Vagina (tissue), 2 donors: ENCODE measurements at regions not wholly inside any gene's neighbourhood (a gene's known extent, or its start where the extent isn't known, plus 50 kb on each side); places are given as distances from the start of the nearest gene placed in this dataset.

Source experiments
- DNase-seq, 2 donors: peaks; one replicate each; pipeline ENCODE4 v3.0.0-alpha.2; 2017; ENCODE audit errors: extremely low spot score in 2 of 2
- H3K27ac ChIP-seq: fragments of 200-600 bp; sonication (generic); one replicate; pipeline ENCODE4 v1.5.1; 2019
- H3K27me3 ChIP-seq: fragments of 200-600 bp; sonication (generic); one replicate; pipeline ENCODE4 v1.5.1; 2019
- H3K36me3 ChIP-seq, 2 donors: fragments of 200-600 bp; sonication (generic); one replicate each; pipeline ENCODE4 v1.5.1; 2017 to 2019
- H3K4me1 ChIP-seq: fragments of 200-600 bp; sonication (generic); one replicate; pipeline ENCODE4 v1.5.1; 2019
- H3K4me3 ChIP-seq, 2 donors: fragments of 200-600 bp; sonication (generic); 1 replicate in 1 of 2; 2 replicates in 1 of 2; pipeline ENCODE4 v1.5.1; 2016 to 2019
- H3K9me3 ChIP-seq: fragments of 200-600 bp; sonication (generic); one replicate; pipeline ENCODE4 v1.5.1; 2019
- POLR2A ChIP-seq, 2 donors: fragments of 450-650 bp; IDR thresholded peaks; one replicate each; pipeline ENCODE4 v1.6.1; 2017; ENCODE audit warnings: antibody characterized with exemption in 2 of 2, mild to moderate bottlenecking in 2 of 2, moderate library complexity in 2 of 2
- POLR2AphosphoS5 ChIP-seq, 2 donors: sonication (generic); formaldehyde crosslinking; IDR thresholded peaks; one replicate each; pipeline ENCODE4 v1.9.0; 2017; ENCODE audit warnings: antibody characterized with exemption in 2 of 2, mild to moderate bottlenecking in 2 of 2, low read depth in 1 of 2; ENCODE audit not compliant: insufficient read depth in 1 of 2
- intact Hi-C: fragments of 100-400 bp; cut with DNase I; formaldehyde crosslinking; loops from one replicate; pipeline ENCODE4 v1.15.1; 2023
- TF ChIP-seq, protein P1 (sequence below), 3 experiments: fragments of 450-650 bp in 2 of 3; fragments of 200-600 bp in 1 of 3; sonication (generic) in 1 of 3; IDR thresholded peaks; one replicate each; pipeline ENCODE4 v1.5.1; 2017 to 2019; ENCODE audit warnings: antibody characterized with exemption in 3 of 3, mild to moderate bottlenecking in 2 of 3, moderate library complexity in 2 of 3

DNA sequence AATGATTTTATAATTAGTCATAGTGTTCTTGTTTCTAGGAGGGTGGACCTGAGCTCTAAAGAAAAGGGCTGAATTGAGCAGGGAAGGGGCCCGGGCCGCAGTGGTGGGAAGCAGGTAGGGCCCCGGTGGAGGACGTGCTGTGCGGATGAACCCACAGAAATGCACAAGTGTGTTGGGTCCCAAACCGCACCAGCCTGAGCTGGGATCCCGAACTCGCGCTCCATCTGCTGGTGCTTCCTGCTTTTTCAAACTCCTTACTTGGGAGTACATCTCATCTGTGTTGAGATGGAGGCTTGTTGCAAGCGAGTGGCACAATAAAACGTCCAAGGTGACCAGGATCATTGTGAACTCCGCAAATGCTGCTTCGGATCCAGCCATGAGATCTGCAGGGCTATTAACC, 244.8 kb upstream of the IGF1R start:
- Histone ChIP-seq H3K4me1 (no peaks in the 10 kb centered on the region), H3K4me3 (no peak overlapping the region), H3K36me3 (no peaks in the 10 kb centered on the region), H3K27me3 (no peaks in the 10 kb centered on the region), H3K9me3 (no peaks in the 10 kb centered on the region), H3K27ac (no peak overlapping the region)
- DNase-seq, result no peak
- intact Hi-C loops, result no loop called here
- TF ChIP-seq POLR2A (IDR thresholded peaks at IDR 0.05) (no peak), POLR2AphosphoS5 (IDR thresholded peaks at IDR 0.05; ENCODE audit: insufficient read depth in 1 of 2, low read depth in 1 of 2) (no peak)
- TF ChIP-seq, protein P1, sequence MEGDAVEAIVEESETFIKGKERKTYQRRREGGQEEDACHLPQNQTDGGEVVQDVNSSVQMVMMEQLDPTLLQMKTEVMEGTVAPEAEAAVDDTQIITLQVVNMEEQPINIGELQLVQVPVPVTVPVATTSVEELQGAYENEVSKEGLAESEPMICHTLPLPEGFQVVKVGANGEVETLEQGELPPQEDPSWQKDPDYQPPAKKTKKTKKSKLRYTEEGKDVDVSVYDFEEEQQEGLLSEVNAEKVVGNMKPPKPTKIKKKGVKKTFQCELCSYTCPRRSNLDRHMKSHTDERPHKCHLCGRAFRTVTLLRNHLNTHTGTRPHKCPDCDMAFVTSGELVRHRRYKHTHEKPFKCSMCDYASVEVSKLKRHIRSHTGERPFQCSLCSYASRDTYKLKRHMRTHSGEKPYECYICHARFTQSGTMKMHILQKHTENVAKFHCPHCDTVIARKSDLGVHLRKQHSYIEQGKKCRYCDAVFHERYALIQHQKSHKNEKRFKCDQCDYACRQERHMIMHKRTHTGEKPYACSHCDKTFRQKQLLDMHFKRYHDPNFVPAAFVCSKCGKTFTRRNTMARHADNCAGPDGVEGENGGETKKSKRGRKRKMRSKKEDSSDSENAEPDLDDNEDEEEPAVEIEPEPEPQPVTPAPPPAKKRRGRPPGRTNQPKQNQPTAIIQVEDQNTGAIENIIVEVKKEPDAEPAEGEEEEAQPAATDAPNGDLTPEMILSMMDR (IDR thresholded peaks at IDR 0.05), result no peak

DNA sequence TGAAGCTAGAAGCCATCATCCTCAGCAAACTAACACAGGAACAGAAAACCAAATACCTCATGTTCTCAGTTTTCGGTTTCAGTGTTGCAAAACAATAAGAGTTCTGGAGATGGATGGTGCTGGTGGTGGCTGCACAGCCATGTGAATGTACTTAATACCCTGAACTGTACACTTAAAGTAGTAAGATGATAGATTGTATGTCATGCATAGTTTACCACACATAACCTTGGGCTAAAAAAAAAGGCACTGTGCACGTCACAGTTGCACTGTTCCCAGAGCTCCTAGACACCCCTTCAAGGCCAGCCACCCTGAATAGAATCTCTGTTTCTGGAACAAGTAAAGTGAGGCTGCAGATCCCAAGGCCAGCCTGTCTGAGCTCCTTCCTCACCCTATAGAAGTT, 243.3 kb upstream of the IGF1R start:
- TF ChIP-seq POLR2AphosphoS5 (IDR thresholded peaks at IDR 0.05; ENCODE audit: insufficient read depth in 1 of 2, low read depth in 1 of 2) (no peak), POLR2A (IDR thresholded peaks at IDR 0.05) (no peak)
- TF ChIP-seq, protein P1 (IDR thresholded peaks at IDR 0.05), result no peak
- intact Hi-C loops, result no loop called here
- no peak overlapping the region for H3K27ac ChIP-seq
- no peaks in the 10 kb centered on the region for H3K9me3 ChIP-seq
- no peaks in the 10 kb centered on the region for H3K4me1 ChIP-seq
- no peak for DNase-seq
- no peak overlapping the region for H3K4me3 ChIP-seq
- no peaks in the 10 kb centered on the region for H3K27me3 ChIP-seq
- H3K36me3 ChIP-seq, result no peaks in the 10 kb centered on the region

DNA sequence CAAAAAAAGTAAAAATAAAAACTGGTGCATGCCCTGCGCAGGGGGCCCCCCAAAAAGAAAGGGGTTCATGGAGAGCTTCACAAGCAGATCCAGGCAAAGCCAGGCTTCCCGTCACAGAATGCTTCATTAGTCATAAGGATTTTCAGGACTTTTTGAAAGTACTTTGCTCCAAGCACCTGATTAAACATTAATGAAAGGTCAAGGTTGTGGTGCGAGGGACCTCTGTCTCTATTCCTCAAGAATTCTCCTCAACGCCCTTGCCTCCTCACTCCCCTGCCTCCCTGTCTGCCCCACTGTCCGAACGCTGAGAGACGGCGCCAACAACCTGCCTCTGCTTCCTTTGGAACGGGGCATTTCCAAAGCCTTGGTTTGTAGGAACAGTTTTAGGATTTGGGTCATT, 240.1 kb upstream of the IGF1R start:
- Histone ChIP-seq H3K4me1 (no peaks in the 10 kb centered on the region), H3K9me3 (no peaks in the 10 kb centered on the region), H3K27ac (no peak overlapping the region), H3K4me3 (no peak overlapping the region), H3K36me3 (no peaks in the 10 kb centered on the region), H3K27me3 (no peaks in the 10 kb centered on the region)
- no peak for DNase-seq
- intact Hi-C loops, result no loop called here
- TF ChIP-seq POLR2AphosphoS5 (IDR thresholded peaks at IDR 0.05; ENCODE audit: insufficient read depth in 1 of 2, low read depth in 1 of 2) (no peak), POLR2A (IDR thresholded peaks at IDR 0.05) (no peak)
- TF ChIP-seq, protein P1 (IDR thresholded peaks at IDR 0.05), result no peak

DNA sequence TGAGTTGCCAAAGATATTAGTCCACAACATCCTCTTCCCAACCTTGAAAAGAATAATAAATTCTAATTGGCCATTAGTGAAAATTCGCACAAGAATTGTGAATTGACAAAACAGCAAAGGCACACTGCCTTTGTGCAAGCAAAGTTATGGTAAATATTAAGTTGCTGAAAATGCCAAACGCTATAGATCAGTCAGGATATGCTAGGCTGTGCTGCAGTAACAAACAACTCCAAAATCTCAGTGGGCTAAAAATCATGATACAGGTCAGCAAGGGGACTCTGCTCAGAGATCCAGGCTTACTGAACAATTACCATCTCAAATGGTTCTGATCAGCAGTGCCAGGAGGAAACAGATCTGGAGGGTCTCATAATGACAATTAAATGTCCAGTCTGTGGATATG, 238.0 kb upstream of the IGF1R start:
- Histone ChIP-seq H3K36me3 (no peaks in the 10 kb centered on the region), H3K27ac (no peak overlapping the region), H3K9me3 (no peaks in the 10 kb centered on the region), H3K4me3 (no peak overlapping the region), H3K27me3 (no peaks in the 10 kb centered on the region), H3K4me1 (peaks cover 12% of the 10 kb centered on the region)
- TF ChIP-seq POLR2AphosphoS5 (IDR thresholded peaks at IDR 0.05; ENCODE audit: insufficient read depth in 1 of 2, low read depth in 1 of 2) (no peak), POLR2A (IDR thresholded peaks at IDR 0.05) (no peak)
- TF ChIP-seq, protein P1 (IDR thresholded peaks at IDR 0.05), result no peak
- intact Hi-C loops, result no loop called here
- DNase-seq, result no peak

DNA sequence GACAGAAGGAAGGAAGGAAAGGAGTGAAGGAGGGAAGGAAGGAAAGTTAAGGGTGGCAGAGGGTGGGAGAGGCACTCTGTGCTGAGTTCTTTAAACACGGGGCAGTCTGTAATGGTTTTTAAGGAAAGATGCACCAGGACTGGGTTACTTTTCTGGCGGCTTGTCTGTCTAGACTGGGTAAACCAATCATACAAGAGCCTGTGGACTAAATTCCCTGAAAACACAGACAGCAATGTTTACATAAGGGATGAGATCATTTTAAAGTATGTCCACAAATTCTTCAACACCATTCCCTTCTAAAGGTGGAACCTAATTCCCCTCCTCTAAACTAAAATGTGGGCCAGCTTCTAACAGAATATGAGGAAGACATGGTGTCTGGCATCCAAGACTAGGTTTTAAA, 235.5 kb upstream of the IGF1R start:
- DNase-seq, result no peak
- intact Hi-C loops, result no loop called here
- Histone ChIP-seq H3K9me3 (no peaks in the 10 kb centered on the region), H3K27me3 (no peaks in the 10 kb centered on the region), H3K27ac (peak overlapping the region; percentile 52), H3K36me3 (no peaks in the 10 kb centered on the region), H3K4me1 (peaks cover 21% of the 10 kb centered on the region), H3K4me3 (no peak overlapping the region)
- TF ChIP-seq, protein P1 (IDR thresholded peaks at IDR 0.05), result no peak
- TF ChIP-seq POLR2A (IDR thresholded peaks at IDR 0.05) (no peak), POLR2AphosphoS5 (IDR thresholded peaks at IDR 0.05; ENCODE audit: insufficient read depth in 1 of 2, low read depth in 1 of 2) (no peak)
